ENCODE measurements at regions not wholly inside any gene's neighbourhood (a gene's known extent, or its start where the extent isn't known, plus 50 kb on each side); places are given as distances from the start of the nearest gene placed in this dataset.

GRCh38 chr20:57940868-57941522 lies 231.2 kb upstream of the PMEPA1 start:
- TF ChIP-seq CTCF (IDR thresholded peaks at IDR 0.05 in 4 of 5, conservative IDR thresholded peaks at IDR 0.05 in 1 of 5): no peak
- TF ChIP-seq POLR2A (IDR thresholded peaks at IDR 0.05): no peak
